Mesenchymal stem cell (in vitro differentiated cells and primary cell): ENCODE measurements at regions not wholly inside any gene's neighbourhood (a gene's known extent, or its start where the extent isn't known, plus 50 kb on each side); places are given as distances from the start of the nearest gene placed in this dataset.

ENCODE experiments used
- DNase-seq: peaks from one replicate; pipeline ENCODE4 v3.0.0-alpha.2; 2013
- H2AFZ ChIP-seq: one replicate; pipeline ENCODE4 v1.6.1; 2013; ENCODE audit warnings: low read depth, mild to moderate bottlenecking, control low read depth, inconsistent platforms, low read length, moderate library complexity
- H2AK5ac ChIP-seq: 2 replicates; pipeline ENCODE4 v1.6.1; 2013; ENCODE audit warnings: low read length, moderate library complexity, mild to moderate bottlenecking, inconsistent platforms; ENCODE audit not compliant: severe bottlenecking
- H2BK120ac ChIP-seq: one replicate; pipeline ENCODE4 v1.6.1; 2013; ENCODE audit warnings: low read depth, mild to moderate bottlenecking, inconsistent platforms, low read length, moderate library complexity
- H2BK12ac ChIP-seq, 2 experiments: one replicate each; pipeline ENCODE4 v1.6.1; 2013; ENCODE audit warnings: inconsistent platforms in 2 of 2, low read length in 2 of 2, mild to moderate bottlenecking in 2 of 2, moderate library complexity in 2 of 2, control low read depth in 1 of 2
- H2BK15ac ChIP-seq: one replicate; pipeline ENCODE4 v1.6.1; 2013; ENCODE audit warnings: mild to moderate bottlenecking, low read depth, inconsistent platforms; ENCODE audit not compliant: poor library complexity, severe bottlenecking
- H2BK5ac ChIP-seq: 2 replicates; pipeline ENCODE4 v1.6.1; 2013; ENCODE audit warnings: low read depth, mild to moderate bottlenecking, low read length, control low read depth, inconsistent platforms; ENCODE audit not compliant: poor library complexity, severe bottlenecking
- H3K14ac ChIP-seq, 2 experiments: one replicate each; pipeline ENCODE4 v1.6.1; 2013; ENCODE audit warnings: inconsistent platforms in 2 of 2, low read length in 2 of 2, control low read depth in 1 of 2, mild to moderate bottlenecking in 1 of 2, moderate library complexity in 1 of 2
- H3K18ac ChIP-seq, 2 experiments: one replicate each; pipeline ENCODE4 v1.6.1; 2013; ENCODE audit warnings: inconsistent platforms in 2 of 2, low read length in 2 of 2, control low read depth in 1 of 2, low read depth in 1 of 2, mild to moderate bottlenecking in 1 of 2
- H3K23ac ChIP-seq, 2 experiments: one replicate each; pipeline ENCODE4 v1.6.1; 2013; ENCODE audit warnings: inconsistent platforms in 2 of 2, low read length in 2 of 2, mild to moderate bottlenecking in 2 of 2, moderate library complexity in 2 of 2, control low read depth in 1 of 2
- H3K27ac ChIP-seq: 2 replicates; pipeline ENCODE4 v1.5.1; 2013; ENCODE audit warnings: mild to moderate bottlenecking, moderate library complexity, low read length, control low read depth, inconsistent platforms; ENCODE audit not compliant: poor library complexity, severe bottlenecking
- H3K27me3 ChIP-seq, 2 experiments: 2 replicates each; pipeline versions ENCODE4 v1.6.1 to v1.7.0; 2013; ENCODE audit warnings: low read length in 2 of 2, mild to moderate bottlenecking in 2 of 2, moderate library complexity in 2 of 2, control low read depth in 1 of 2, inconsistent platforms in 1 of 2; ENCODE audit not compliant: control insufficient read depth in 1 of 2, insufficient read depth in 1 of 2
- H3K36me3 ChIP-seq, 2 experiments: 2 replicates each; pipeline versions ENCODE4 v1.6.1 to v1.7.0; 2013; ENCODE audit warnings: low read length in 2 of 2, control low read depth in 1 of 2, inconsistent platforms in 1 of 2, low read depth in 1 of 2, mild to moderate bottlenecking in 1 of 2; ENCODE audit not compliant: insufficient read depth in 2 of 2, control insufficient read depth in 1 of 2
- H3K4ac ChIP-seq, 2 experiments: one replicate each; pipeline ENCODE4 v1.6.1; 2013; ENCODE audit warnings: inconsistent platforms in 2 of 2, low read length in 2 of 2, mild to moderate bottlenecking in 2 of 2, moderate library complexity in 2 of 2, control low read depth in 1 of 2, low read depth in 1 of 2
- H3K4me1 ChIP-seq: 2 replicates; pipeline ENCODE4 v1.6.1; 2013; ENCODE audit warnings: low read depth, low read length, control low read depth; ENCODE audit not compliant: control insufficient read depth, insufficient read depth
- H3K4me2 ChIP-seq: 2 replicates; pipeline ENCODE4 v1.6.1; 2013; ENCODE audit warnings: low read length, mild to moderate bottlenecking, inconsistent platforms; ENCODE audit not compliant: poor library complexity, severe bottlenecking
- H3K4me3 ChIP-seq, 2 experiments: 2 replicates each; pipeline versions ENCODE4 v1.5.1 to v1.7.0; 2013; ENCODE audit warnings: low read length in 2 of 2, mild to moderate bottlenecking in 2 of 2, control low read depth in 1 of 2, low read depth in 1 of 2; ENCODE audit not compliant: insufficient read depth in 1 of 2
- H3K79me1 ChIP-seq: replicated peaks from 2 replicates; pipeline ENCODE4 v1.6.1; 2013; ENCODE audit warnings: mild to moderate bottlenecking, control low read depth, low read length, inconsistent platforms; ENCODE audit not compliant: poor library complexity, severe bottlenecking
- H3K9ac ChIP-seq: 2 replicates; pipeline ENCODE4 v1.7.0; 2013; ENCODE audit warnings: mild to moderate bottlenecking, low read length, moderate library complexity
- H3K9me3 ChIP-seq: 2 replicates; pipeline ENCODE4 v1.7.0; 2013; ENCODE audit warnings: mild to moderate bottlenecking, low read length; ENCODE audit not compliant: control insufficient read depth
- H4K8ac ChIP-seq: one replicate; pipeline ENCODE4 v1.6.1; 2013; ENCODE audit warnings: inconsistent platforms, mild to moderate bottlenecking, low read length, moderate library complexity
- H4K91ac ChIP-seq: one replicate; pipeline ENCODE4 v1.6.1; 2013; ENCODE audit warnings: mild to moderate bottlenecking, low read length, inconsistent platforms
- WGBS: methylation state at CpG from one replicate; pipeline ENCODE4 v1.1.7; 2013; ENCODE audit warnings: mixed read lengths; 5-methylcytosine and 5-hydroxymethylcytosine counted together

DNA sequence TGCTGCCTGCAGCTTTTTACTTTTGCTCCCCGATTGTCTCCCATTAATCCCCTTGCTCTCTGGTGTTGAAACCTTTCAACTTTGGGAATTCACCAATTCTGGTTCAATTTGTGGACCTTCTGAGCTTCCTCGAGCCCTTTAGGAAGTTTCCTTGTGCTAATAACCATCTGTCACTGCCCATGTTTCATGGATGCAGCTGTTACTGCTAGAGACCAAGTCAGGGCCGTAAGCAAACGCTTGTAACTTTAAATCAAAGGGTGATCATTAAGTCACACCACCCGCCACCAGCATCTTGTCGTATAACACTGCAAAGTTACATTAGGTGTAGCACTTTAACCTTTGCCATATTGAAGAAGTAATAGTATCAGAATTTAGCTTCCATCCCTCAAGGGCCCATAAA lies 268.3 kb upstream of the SASH1 start:
- Histone ChIP-seq H4K8ac (no peak overlapping the region), H2AFZ (no peak overlapping the region), H2BK120ac (no peak overlapping the region), H3K23ac (no peak overlapping the region), H3K14ac (no peak overlapping the region), H3K27me3 (no peaks in the 10 kb centered on the region), H3K27ac (no peak overlapping the region), H3K4me3 (no peak overlapping the region), H3K9me3 (peaks cover 10% of the 10 kb centered on the region), H2BK5ac (no peak overlapping the region), H2BK15ac (no peak overlapping the region), H3K36me3 (no peaks in the 10 kb centered on the region), H3K4me2 (no peak overlapping the region), H3K18ac (no peak overlapping the region), H3K79me1 (no peaks in the 10 kb centered on the region), H3K9ac (no peak overlapping the region), H3K4me1 (no peaks in the 10 kb centered on the region), H2AK5ac (no peak overlapping the region), H4K91ac (no peak overlapping the region), H3K4ac (no peak overlapping the region), H2BK12ac (no peak overlapping the region)
- DNase-seq = no peak
- WGBS = 83% methylated on average over 6 of the region's 6 CpGs

DNA sequence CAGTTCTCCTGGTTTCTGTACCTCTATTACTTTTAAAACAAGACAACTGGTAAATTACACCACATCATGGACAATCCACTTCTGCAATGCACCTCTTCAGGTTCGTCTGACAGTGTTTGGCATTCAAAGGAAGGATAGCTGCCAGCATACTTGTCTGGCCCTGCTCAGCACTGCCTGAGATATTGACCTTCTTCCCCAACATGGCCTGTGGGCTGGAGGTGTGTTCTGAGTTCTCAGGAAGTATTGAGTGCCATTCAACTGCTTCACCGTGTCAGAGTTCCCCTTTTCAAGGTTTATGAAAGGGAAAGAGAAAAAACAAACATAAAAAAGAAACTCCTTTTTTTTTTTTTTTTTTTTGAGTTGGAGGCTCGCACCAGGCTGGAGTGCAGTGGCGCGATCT lies 267.9 kb upstream of the SASH1 start:
- no peak for DNase-seq
- WGBS = 40% methylated on average over 1 of the region's 5 CpGs
- Histone ChIP-seq H3K9ac (no peak overlapping the region), H3K23ac (no peak overlapping the region), H4K8ac (no peak overlapping the region), H2BK15ac (no peak overlapping the region), H4K91ac (no peak overlapping the region), H3K36me3 (no peaks in the 10 kb centered on the region), H3K4me1 (no peaks in the 10 kb centered on the region), H3K27me3 (no peaks in the 10 kb centered on the region), H3K9me3 (peaks cover 10% of the 10 kb centered on the region), H3K14ac (no peak overlapping the region), H2AK5ac (no peak overlapping the region), H3K4ac (no peak overlapping the region), H2AFZ (no peak overlapping the region), H3K79me1 (no peaks in the 10 kb centered on the region), H3K4me2 (no peak overlapping the region), H2BK120ac (no peak overlapping the region), H3K4me3 (no peak overlapping the region), H2BK12ac (no peak overlapping the region), H2BK5ac (no peak overlapping the region), H3K27ac (no peak overlapping the region), H3K18ac (no peak overlapping the region)

DNA sequence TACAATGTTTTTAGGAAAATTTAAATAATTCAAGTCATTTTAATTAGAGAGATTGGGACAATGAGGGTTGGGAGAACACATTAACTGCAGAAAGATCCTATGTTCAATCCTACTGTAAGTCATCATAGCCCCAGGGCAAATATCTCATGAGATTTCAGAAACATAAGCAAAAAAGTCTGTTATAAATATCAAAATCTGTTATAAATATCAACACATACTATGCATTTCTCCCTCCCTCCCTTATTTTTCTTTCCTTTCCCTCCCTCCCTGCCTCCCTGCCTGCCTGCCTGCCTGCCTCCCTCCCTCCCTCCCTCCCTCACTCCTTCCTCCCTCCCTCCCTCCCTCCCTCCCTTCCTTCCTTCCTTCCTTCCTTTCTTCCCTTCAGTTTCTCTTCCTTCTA lies 267.3 kb upstream of the SASH1 start:
- Histone ChIP-seq H3K9ac (no peak overlapping the region), H3K18ac (no peak overlapping the region), H3K4me3 (no peak overlapping the region), H3K36me3 (no peaks in the 10 kb centered on the region), H2BK15ac (no peak overlapping the region), H3K9me3 (peaks cover 10% of the 10 kb centered on the region), H4K91ac (no peak overlapping the region), H2AFZ (no peak overlapping the region), H2BK12ac (no peak overlapping the region), H3K23ac (no peak overlapping the region), H3K27ac (no peak overlapping the region), H3K27me3 (no peaks in the 10 kb centered on the region), H3K14ac (no peak overlapping the region), H2BK120ac (no peak overlapping the region), H3K4ac (no peak overlapping the region), H3K79me1 (no peaks in the 10 kb centered on the region), H4K8ac (no peak overlapping the region), H2AK5ac (no peak overlapping the region), H3K4me2 (no peak overlapping the region), H3K4me1 (no peaks in the 10 kb centered on the region), H2BK5ac (no peak overlapping the region)
- DNase-seq = no peak

DNA sequence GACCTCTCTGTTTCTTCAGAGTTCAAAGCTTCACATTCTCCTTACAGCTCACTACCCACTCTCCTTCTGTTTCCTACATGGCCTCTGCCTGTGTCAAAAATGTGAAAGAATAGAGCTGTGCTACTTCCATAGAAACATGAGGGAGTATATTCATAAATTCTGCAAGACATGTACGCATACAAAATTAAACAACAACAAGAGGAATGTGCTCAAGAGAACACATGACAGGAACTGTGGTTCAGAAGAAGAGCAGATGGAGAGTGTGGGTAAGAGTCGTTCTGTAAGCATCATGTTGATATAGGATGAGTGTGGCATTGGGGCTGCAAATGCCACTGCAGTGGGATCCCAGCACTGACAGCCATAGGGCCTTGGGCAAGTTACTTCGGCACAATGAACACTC lies 266.6 kb upstream of the SASH1 start:
- H2AK5ac ChIP-seq = no peak overlapping the region
- H3K36me3 ChIP-seq = no peaks in the 10 kb centered on the region
- H4K8ac ChIP-seq = no peak overlapping the region

More for the DNA sequence above, 266.6 kb upstream of the SASH1 start:
- no peak overlapping the region for H3K14ac ChIP-seq
- no peak overlapping the region for H4K91ac ChIP-seq
- 77% methylated on average over 2 of the region's 3 CpGs for WGBS
- no peak overlapping the region for H3K4ac ChIP-seq
- no peak overlapping the region for H3K18ac ChIP-seq
- no peak overlapping the region for H2BK120ac ChIP-seq
- H3K79me1 ChIP-seq = no peaks in the 10 kb centered on the region
- no peak overlapping the region for H2BK15ac ChIP-seq
- peaks cover 10% of the 10 kb centered on the region for H3K9me3 ChIP-seq
- H3K27me3 ChIP-seq = no peaks in the 10 kb centered on the region
- H2AFZ ChIP-seq = no peak overlapping the region
- H3K4me3 ChIP-seq = no peak overlapping the region
- DNase-seq = no peak
- no peak overlapping the region for H2BK5ac ChIP-seq
- no peak overlapping the region for H2BK12ac ChIP-seq
- H3K9ac ChIP-seq = no peak overlapping the region
- H3K4me1 ChIP-seq = no peaks in the 10 kb centered on the region
- H3K4me2 ChIP-seq = no peak overlapping the region
- H3K27ac ChIP-seq = no peak overlapping the region
- no peak overlapping the region for H3K23ac ChIP-seq
